Activated T-cell treated with anti-CD3 and anti-CD28 coated beads, Interleukin-2, amount 50 U/mL, for 24 hours (primary cell): ENCODE measurements at regions not wholly inside any gene's neighbourhood (a gene's known extent, or its start where the extent isn't known, plus 50 kb on each side); places are given as distances from the start of the nearest gene placed in this dataset.

Source experiments
- DNase-seq: peaks from one replicate; pipeline ENCODE4 v3.0.0-alpha.2; 2020
- H3K27ac Mint-ChIP-seq: 2 replicates; pipeline ENCODE4 v1.8.0; 2020; ENCODE audit warnings: mild to moderate bottlenecking, mixed read lengths
- H3K27me3 Mint-ChIP-seq: 2 replicates; pipeline ENCODE4 v1.8.0; 2020; ENCODE audit warnings: mixed read lengths
- H3K36me3 Mint-ChIP-seq: 2 replicates; pipeline ENCODE4 v1.8.0; 2020; ENCODE audit warnings: low read depth, mixed read lengths
- H3K4me1 Mint-ChIP-seq: 2 replicates; pipeline ENCODE4 v1.8.0; 2020; ENCODE audit warnings: low read depth, mixed read lengths
- H3K4me3 Mint-ChIP-seq: 2 replicates; pipeline ENCODE4 v1.8.0; 2020; ENCODE audit warnings: mild to moderate bottlenecking, moderate library complexity, mixed read lengths
- H3K9me3 Mint-ChIP-seq: 2 replicates; pipeline ENCODE4 v1.8.0; 2020; ENCODE audit warnings: mixed read lengths

- Mint-ChIP-seq H3K4me1 (no peaks in the 10 kb centered on the region), H3K27ac (no peak overlapping the region), H3K36me3 (no peaks in the 10 kb centered on the region), H3K4me3 (no peak overlapping the region), H3K9me3 (no peaks in the 10 kb centered on the region), H3K27me3 (peaks cover 3% of the 10 kb centered on the region)
- no peak for DNase-seq
These were observed 64.6 kb upstream of the PARD3B start for GRCh38 chr2:204480676-204481075.

GRCh38 chr2:204483608-204484081 is 61.6 kb upstream of the PARD3B start:
- Mint-ChIP-seq H3K4me3 (no peak overlapping the region), H3K27ac (no peak overlapping the region), H3K27me3 (no peaks in the 10 kb centered on the region), H3K9me3 (no peaks in the 10 kb centered on the region), H3K36me3 (no peaks in the 10 kb centered on the region), H3K4me1 (no peaks in the 10 kb centered on the region)
- no peak for DNase-seq

- Mint-ChIP-seq H3K4me3 (no peak overlapping the region), H3K27me3 (no peaks in the 10 kb centered on the region), H3K9me3 (no peaks in the 10 kb centered on the region), H3K27ac (no peak overlapping the region), H3K4me1 (no peaks in the 10 kb centered on the region), H3K36me3 (no peaks in the 10 kb centered on the region)
- no peak for DNase-seq
These were observed 59.0 kb upstream of the PARD3B start for GRCh38 chr2:204486321-204486720.

- Mint-ChIP-seq H3K27ac (no peak overlapping the region), H3K4me3 (no peak overlapping the region), H3K27me3 (no peaks in the 10 kb centered on the region), H3K36me3 (no peaks in the 10 kb centered on the region), H3K4me1 (no peaks in the 10 kb centered on the region), H3K9me3 (no peaks in the 10 kb centered on the region)
- no peak for DNase-seq
These were observed 58.5 kb upstream of the PARD3B start for GRCh38 chr2:204486805-204487204.

GRCh38 chr2:204487447-204488229 is 57.6 kb upstream of the PARD3B start:
- H3K27me3 Mint-ChIP-seq = no peaks in the 10 kb centered on the region
- DNase-seq = no peak
- no peaks in the 10 kb centered on the region for H3K4me1 Mint-ChIP-seq
- H3K4me3 Mint-ChIP-seq = no peak overlapping the region
- H3K36me3 Mint-ChIP-seq = no peaks in the 10 kb centered on the region
- H3K27ac Mint-ChIP-seq = no peak overlapping the region
- H3K9me3 Mint-ChIP-seq = no peaks in the 10 kb centered on the region

- no peaks in the 10 kb centered on the region for H3K36me3 Mint-ChIP-seq
- H3K27me3 Mint-ChIP-seq = no peaks in the 10 kb centered on the region
- H3K27ac Mint-ChIP-seq = no peak overlapping the region
- DNase-seq = no peak
- no peak overlapping the region for H3K4me3 Mint-ChIP-seq
- H3K9me3 Mint-ChIP-seq = no peaks in the 10 kb centered on the region
- H3K4me1 Mint-ChIP-seq = no peaks in the 10 kb centered on the region
These were observed 53.7 kb upstream of the PARD3B start for GRCh38 chr2:204491528-204491927.

- no peaks in the 10 kb centered on the region for H3K36me3 Mint-ChIP-seq
- no peak for DNase-seq
- H3K27me3 Mint-ChIP-seq = peaks cover 6% of the 10 kb centered on the region
- H3K4me3 Mint-ChIP-seq = no peak overlapping the region
- H3K9me3 Mint-ChIP-seq = no peaks in the 10 kb centered on the region
- H3K27ac Mint-ChIP-seq = no peak overlapping the region
- no peaks in the 10 kb centered on the region for H3K4me1 Mint-ChIP-seq
These were observed 52.9 kb upstream of the PARD3B start for GRCh38 chr2:204492417-204492816.

GRCh38 chr2:204494681-204495080 is 50.6 kb upstream of the PARD3B start:
- Mint-ChIP-seq H3K4me1 (no peaks in the 10 kb centered on the region), H3K27ac (no peak overlapping the region), H3K4me3 (no peak overlapping the region), H3K36me3 (no peaks in the 10 kb centered on the region), H3K9me3 (no peaks in the 10 kb centered on the region), H3K27me3 (peaks cover 6% of the 10 kb centered on the region)
- no peak for DNase-seq

- H3K27ac Mint-ChIP-seq = no peak overlapping the region
- no peaks in the 10 kb centered on the region for H3K4me1 Mint-ChIP-seq
- no peak overlapping the region for H3K4me3 Mint-ChIP-seq
- H3K36me3 Mint-ChIP-seq = no peaks in the 10 kb centered on the region
- no peaks in the 10 kb centered on the region for H3K9me3 Mint-ChIP-seq
- no peak for DNase-seq
- peaks cover 6% of the 10 kb centered on the region for H3K27me3 Mint-ChIP-seq
These were observed 49.9 kb upstream of the PARD3B start for GRCh38 chr2:204495381-204495780.
